ENCODE measurements at regions not wholly inside any gene's neighbourhood (a gene's known extent, or its start where the extent isn't known, plus 50 kb on each side); places are given as distances from the start of the nearest gene placed in this dataset.

- in situ Hi-C loops (cut with MboI; ENCODE audit: low sequenced_read_pairs in 4 of 4) = no loop called here
- Histone ChIP-seq H3K27me3 (no peaks in the 10 kb centered on the region), H3K27ac (no peak overlapping the region), H3K36me3 (no peaks in the 10 kb centered on the region), H3K9me3 (no peaks in the 10 kb centered on the region), H3K4me1 (no peaks in the 10 kb centered on the region), H3K4me3 (no peak overlapping the region)
- ATAC-seq = no peak
- intact Hi-C loops (cut with DNase I; ENCODE audit: low total_unique reads) = no loop called here
- TF ChIP-seq POLR2A (IDR thresholded peaks at IDR 0.05) (no peak), CTCF (IDR thresholded peaks at IDR 0.05 in 4 of 5, conservative IDR thresholded peaks at IDR 0.05 in 1 of 5) (no peak)
- no peak for DNase-seq
These were observed 158.6 kb upstream of the RIMS1 start for GRCh38 chr6:71727632-71728294.

- intact Hi-C loops (cut with DNase I; ENCODE audit: low total_unique reads) (no loop called here), in situ Hi-C loops (cut with MboI; ENCODE audit: low sequenced_read_pairs in 4 of 4) (no loop called here)
- DNase-seq = no peak
- Histone ChIP-seq H3K4me3 (no peak overlapping the region), H3K9me3 (no peaks in the 10 kb centered on the region), H3K4me1 (no peaks in the 10 kb centered on the region), H3K36me3 (no peaks in the 10 kb centered on the region), H3K27ac (no peak overlapping the region), H3K27me3 (no peaks in the 10 kb centered on the region)
- no peak for ATAC-seq
- TF ChIP-seq POLR2A (IDR thresholded peaks at IDR 0.05) = no peak
- TF ChIP-seq CTCF (IDR thresholded peaks at IDR 0.05 in 4 of 5, conservative IDR thresholded peaks at IDR 0.05 in 1 of 5) = no peak
These were observed 156.1 kb upstream of the RIMS1 start for GRCh38 chr6:71730284-71730683.

GRCh38 chr6:71733970-71734899 lies 152.1 kb upstream of the RIMS1 start:
- intact Hi-C loops (cut with DNase I; ENCODE audit: low total_unique reads) = no loop called here

GRCh38 chr6:71737953-71738352 lies 148.4 kb upstream of the RIMS1 start:
- H3K36me3 ChIP-seq = no peaks in the 10 kb centered on the region
- no peak overlapping the region for H3K27ac ChIP-seq
- no peak overlapping the region for H3K4me3 ChIP-seq
- H3K4me1 ChIP-seq = no peaks in the 10 kb centered on the region
- ATAC-seq = no peak
- intact Hi-C loops (cut with DNase I; ENCODE audit: low total_unique reads) (no loop called here), in situ Hi-C loops (cut with MboI; ENCODE audit: low sequenced_read_pairs in 4 of 4) (no loop called here)
- no peak for DNase-seq
- TF ChIP-seq CTCF (IDR thresholded peaks at IDR 0.05 in 4 of 5, conservative IDR thresholded peaks at IDR 0.05 in 1 of 5) = no peak
- TF ChIP-seq POLR2A (IDR thresholded peaks at IDR 0.05) = no peak
- no peaks in the 10 kb centered on the region for H3K27me3 ChIP-seq
- H3K9me3 ChIP-seq = no peaks in the 10 kb centered on the region

More at GRCh38 chr6:71733970-71734899, 152.1 kb upstream of the RIMS1 start:
- Histone ChIP-seq H3K27me3 (no peaks in the 10 kb centered on the region), H3K9me3 (no peaks in the 10 kb centered on the region), H3K4me1 (no peaks in the 10 kb centered on the region), H3K36me3 (no peaks in the 10 kb centered on the region), H3K27ac (no peak overlapping the region), H3K4me3 (no peak overlapping the region)
- in situ Hi-C loops (cut with MboI; ENCODE audit: low sequenced_read_pairs in 4 of 4) = no loop called here
- ATAC-seq (no peak), DNase-seq (no peak)
- no peak for TF ChIP-seq CTCF (IDR thresholded peaks at IDR 0.05 in 4 of 5, conservative IDR thresholded peaks at IDR 0.05 in 1 of 5)
- no peak for TF ChIP-seq POLR2A (IDR thresholded peaks at IDR 0.05)
